MCF 10A (cell line): ENCODE measurements at regions not wholly inside any gene's neighbourhood (a gene's known extent, or its start where the extent isn't known, plus 50 kb on each side); places are given as distances from the start of the nearest gene placed in this dataset.

ENCODE experiments used
- BruUV-seq: library from RNA; stranded (reverse); fragments of 400-500 nt; replicated peaks from 2 replicates; lab custom pipeline; 2021; lab: Mats Ljungman, UMichigan
- CTCF ChIA-PET: fragments of 300-600 bp; sonication (Branson Sonifier 250); formaldehyde crosslinking; extraction: SDS; loops from one replicate; lab custom pipeline; 2021; ENCODE audit warnings: antibody characterized with exemption, inconsistent platforms; lab: Yijun Ruan, JAX
- POLR2A ChIA-PET: fragments of 300-600, 350-650 bp; sonication (Branson Sonifier 250); formaldehyde crosslinking; extraction: SDS; loops from one replicate; lab custom pipeline; 2020; ENCODE audit warnings: antibody characterized with exemption, inconsistent platforms; lab: Yijun Ruan, JAX
- DNase-seq: peaks from one replicate; pipeline ENCODE4 v3.0.0-alpha.2; 2018; ENCODE audit not compliant: unreplicated experiment
- H3K27ac Mint-ChIP-seq: one replicate; pipeline ENCODE4 v1.8.0; 2022; ENCODE audit warnings: mild to moderate bottlenecking, low read depth, mixed read lengths; ENCODE audit not compliant: unreplicated experiment
- H3K27me3 Mint-ChIP-seq: one replicate; pipeline ENCODE4 v1.8.0; 2022; ENCODE audit warnings: mixed read lengths; ENCODE audit not compliant: insufficient read depth, unreplicated experiment
- H3K36me3 Mint-ChIP-seq: one replicate; pipeline ENCODE4 v1.8.0; 2022; ENCODE audit warnings: mild to moderate bottlenecking, moderate library complexity, mixed read lengths; ENCODE audit not compliant: insufficient read depth, unreplicated experiment
- H3K4me1 Mint-ChIP-seq: one replicate; pipeline ENCODE4 v1.8.0; 2022; ENCODE audit warnings: mixed read lengths; ENCODE audit not compliant: insufficient read depth, unreplicated experiment
- H3K4me3 Mint-ChIP-seq: one replicate; pipeline ENCODE4 v1.8.0; 2022; ENCODE audit warnings: mild to moderate bottlenecking, moderate library complexity, mixed read lengths; ENCODE audit not compliant: unreplicated experiment
- H3K9me3 Mint-ChIP-seq: one replicate; pipeline ENCODE4 v1.8.0; 2022; ENCODE audit warnings: mixed read lengths; ENCODE audit not compliant: unreplicated experiment
- CTCF ChIP-seq: fragments of 200-600 bp; IDR thresholded peaks from one replicate; pipeline ENCODE4 v1.8.0; 2022; ENCODE audit warnings: antibody characterized with exemption, mild to moderate bottlenecking; ENCODE audit not compliant: unreplicated experiment
- intact Hi-C: fragments of 100-400 bp; cut with micrococcal nuclease; formaldehyde crosslinking; loops from 2 replicates; pipeline ENCODE4 v1.14.1; 2022

GRCh38 chr21:34192646-34193285, 119.4 kb downstream of the MRPS6 start:
- ChIA-PET POLR2A (no interaction called here), CTCF (no interaction called here)
- no peak overlapping the region for H3K27ac Mint-ChIP-seq
- H3K4me3 Mint-ChIP-seq, result no peak overlapping the region
- H3K4me1 Mint-ChIP-seq, result no peaks in the 10 kb centered on the region
- no peaks in the 10 kb centered on the region for H3K9me3 Mint-ChIP-seq
- intact Hi-C loops, result no loop called here
- DNase-seq, result no peak
- BruUV-seq, result no TSS peak
- H3K27me3 Mint-ChIP-seq, result no peaks in the 10 kb centered on the region
- H3K36me3 Mint-ChIP-seq, result no peaks in the 10 kb centered on the region
- TF ChIP-seq CTCF, result no peak

- no peak for DNase-seq
- TF ChIP-seq CTCF, result no peak
- no peak overlapping the region for H3K4me3 Mint-ChIP-seq
- CTCF ChIA-PET, result interaction anchor here (0.6 kb wide), 1 partner anchor 71 kb away, joined by 3 read pairs; no protein-coding TSS in a partner anchor
- intact Hi-C loops, result no loop called here
- no peaks in the 10 kb centered on the region for H3K36me3 Mint-ChIP-seq
- H3K9me3 Mint-ChIP-seq, result no peaks in the 10 kb centered on the region
- no peaks in the 10 kb centered on the region for H3K27me3 Mint-ChIP-seq
- H3K4me1 Mint-ChIP-seq, result no peaks in the 10 kb centered on the region
- no peak overlapping the region for H3K27ac Mint-ChIP-seq
- BruUV-seq, result no TSS peak
- POLR2A ChIA-PET, result no interaction called here
These were observed 122.0 kb downstream of the MRPS6 start for GRCh38 chr21:34195335-34195734.

- ChIA-PET CTCF (interaction anchor here (0.9 kb wide), 1 partner anchor 150 kb away, joined by 3 read pairs; no protein-coding TSS in a partner anchor), POLR2A (no interaction called here)
- Mint-ChIP-seq H3K4me3 (no peak overlapping the region), H3K27ac (no peak overlapping the region), H3K4me1 (peaks cover 5% of the 10 kb centered on the region), H3K36me3 (no peaks in the 10 kb centered on the region), H3K27me3 (no peaks in the 10 kb centered on the region), H3K9me3 (no peaks in the 10 kb centered on the region)
- no TSS peak for BruUV-seq
- TF ChIP-seq CTCF, result no peak
- intact Hi-C loops, result no loop called here
- no peak for DNase-seq
These were observed 123.6 kb downstream of the MRPS6 start for GRCh38 chr21:34196996-34197395.

- ChIA-PET CTCF (interaction anchor here (0.9 kb wide), 1 partner anchor 150 kb away, joined by 3 read pairs; no protein-coding TSS in a partner anchor), POLR2A (interaction anchor here (0.7 kb wide), 1 partner anchor 15 kb away, joined by 3 read pairs; no protein-coding TSS in a partner anchor)
- Mint-ChIP-seq H3K9me3 (no peaks in the 10 kb centered on the region), H3K27ac (no peak overlapping the region), H3K4me3 (no peak overlapping the region), H3K27me3 (no peaks in the 10 kb centered on the region), H3K4me1 (peaks cover 5% of the 10 kb centered on the region), H3K36me3 (no peaks in the 10 kb centered on the region)
- intact Hi-C loops, result no loop called here
- DNase-seq, result no peak
- TF ChIP-seq CTCF, result no peak
- BruUV-seq, result no TSS peak
These were observed 124.2 kb downstream of the MRPS6 start for GRCh38 chr21:34197561-34197960.
